Activated naive CD8-positive, alpha-beta T cell treated with anti-CD3 and anti-CD28 coated beads, Interleukin-2, amount 50 U/mL, for 24 hours (primary cell): ENCODE measurements at regions not wholly inside any gene's neighbourhood (a gene's known extent, or its start where the extent isn't known, plus 50 kb on each side); places are given as distances from the start of the nearest gene placed in this dataset.
"Not testable (repeated sequence)": the region's sequence is repeated elsewhere in the genome, so short reads cannot be mapped to it uniquely, and the experiment has no call there.

Experiments
- ATAC-seq: fragments of 150-1000 bp; cut with Tn5 transposase; one replicate; pipeline ENCODE4 v1.10.0; 2021
- DNase-seq: peaks from one replicate; pipeline ENCODE4 v3.0.0; 2021
- H3K27ac Mint-ChIP-seq: one replicate; pipeline ENCODE4 v1.8.0; 2021; ENCODE audit warnings: mild to moderate bottlenecking, mixed read lengths
- H3K27me3 Mint-ChIP-seq: one replicate; pipeline ENCODE4 v1.8.0; 2021; ENCODE audit warnings: mixed read lengths
- H3K36me3 Mint-ChIP-seq: one replicate; pipeline ENCODE4 v1.8.0; 2021; ENCODE audit warnings: low read depth, mixed read lengths
- H3K4me1 Mint-ChIP-seq: one replicate; pipeline ENCODE4 v1.8.0; 2021; ENCODE audit warnings: mixed read lengths
- H3K4me3 Mint-ChIP-seq: one replicate; pipeline ENCODE4 v1.8.0; 2021; ENCODE audit warnings: mild to moderate bottlenecking, moderate library complexity, mixed read lengths
- H3K9me3 Mint-ChIP-seq: one replicate; pipeline ENCODE4 v1.8.0; 2021; ENCODE audit warnings: mixed read lengths

GRCh38 chr2:14774436-14774968 is 142.0 kb downstream of the LRATD1 start:
- no peak for ATAC-seq
- H3K27ac Mint-ChIP-seq = no peak overlapping the region
- no peaks in the 10 kb centered on the region for H3K36me3 Mint-ChIP-seq
- H3K27me3 Mint-ChIP-seq = no peaks in the 10 kb centered on the region
- no peaks in the 10 kb centered on the region for H3K4me1 Mint-ChIP-seq
- no peak overlapping the region for H3K4me3 Mint-ChIP-seq
- no peak for DNase-seq
- no peaks in the 10 kb centered on the region for H3K9me3 Mint-ChIP-seq

GRCh38 chr2:14776216-14776615 is 143.7 kb downstream of the LRATD1 start:
- Mint-ChIP-seq H3K4me1 (no peaks in the 10 kb centered on the region), H3K27me3 (no peaks in the 10 kb centered on the region), H3K9me3 (no peaks in the 10 kb centered on the region), H3K36me3 (no peaks in the 10 kb centered on the region), H3K4me3 (no peak overlapping the region), H3K27ac (no peak overlapping the region)
- ATAC-seq = no peak
- DNase-seq = no peak

DNA sequence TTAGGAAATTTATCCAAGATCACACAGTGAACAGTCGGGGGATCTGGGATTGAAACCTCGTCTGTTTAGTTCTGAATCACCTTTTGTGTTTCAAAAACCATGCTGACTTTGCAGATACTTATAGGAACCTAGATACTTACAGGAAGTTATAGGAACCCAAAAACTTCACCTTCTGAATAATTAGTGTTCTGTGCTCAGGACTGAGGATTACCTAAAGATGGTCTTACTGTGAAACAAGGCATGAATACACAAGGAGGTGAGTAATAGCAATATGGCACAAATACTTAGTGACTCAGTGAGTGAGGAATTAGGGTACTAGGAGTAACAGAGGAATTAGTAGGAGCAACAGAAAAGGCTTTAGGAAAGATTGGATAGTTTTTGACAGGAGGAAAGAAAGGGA is 145.5 kb downstream of the LRATD1 start:
- ATAC-seq (no peak), DNase-seq (no peak)
- no peak overlapping the region for H3K4me3 Mint-ChIP-seq

DNA sequence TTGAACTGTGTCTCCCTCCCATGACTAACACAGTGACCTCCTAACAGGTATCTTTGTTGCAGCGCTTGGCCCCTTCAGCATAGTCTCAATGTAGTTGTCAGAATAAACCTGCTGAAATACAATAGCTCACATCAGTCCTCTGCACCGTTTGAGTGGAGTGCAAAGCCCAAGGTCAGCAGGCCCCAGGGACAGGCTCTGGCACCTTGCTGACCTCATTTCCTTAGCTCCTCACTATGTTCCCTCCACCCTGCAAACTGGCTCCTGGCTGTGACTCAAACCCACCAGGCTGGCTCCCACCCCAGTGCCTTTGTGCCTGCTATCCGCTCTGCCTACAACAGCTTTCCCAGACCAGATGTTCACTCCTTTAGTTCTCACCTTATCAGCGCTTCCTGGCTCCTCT is 146.7 kb downstream of the LRATD1 start:
- H3K4me3 Mint-ChIP-seq = no peak overlapping the region
- no peaks in the 10 kb centered on the region for H3K27me3 Mint-ChIP-seq
- H3K36me3 Mint-ChIP-seq = no peaks in the 10 kb centered on the region
- no peaks in the 10 kb centered on the region for H3K4me1 Mint-ChIP-seq
- H3K27ac Mint-ChIP-seq = no peak overlapping the region
- DNase-seq (no peak), ATAC-seq (no peak)
- H3K9me3 Mint-ChIP-seq = peaks cover 14% of the 10 kb centered on the region

More for the DNA sequence above, 145.5 kb downstream of the LRATD1 start:
- H3K36me3 Mint-ChIP-seq = no peaks in the 10 kb centered on the region
- no peaks in the 10 kb centered on the region for H3K4me1 Mint-ChIP-seq
- H3K9me3 Mint-ChIP-seq = peaks cover 14% of the 10 kb centered on the region
- H3K27me3 Mint-ChIP-seq = no peaks in the 10 kb centered on the region
- no peak overlapping the region for H3K27ac Mint-ChIP-seq

DNA sequence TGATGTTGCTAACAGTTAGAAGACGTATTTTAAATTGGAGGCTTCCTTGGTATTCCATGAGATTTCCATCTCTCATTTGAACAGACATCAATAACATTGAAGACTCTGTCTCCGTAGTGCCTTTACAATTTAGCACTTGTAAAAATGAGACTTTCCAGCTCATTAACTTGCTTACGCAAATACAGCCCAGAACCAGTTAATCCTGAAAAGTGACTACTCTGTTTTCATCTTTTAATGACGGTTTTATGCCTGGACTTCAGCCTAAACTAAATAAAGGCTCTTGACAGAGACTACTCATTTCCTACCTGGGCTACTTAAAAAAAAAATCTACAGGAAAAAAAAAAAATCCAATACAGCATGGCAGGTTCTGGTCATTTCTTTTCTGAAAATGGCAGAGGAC is 148.6 kb downstream of the LRATD1 start:
- Mint-ChIP-seq H3K36me3 (no peaks in the 10 kb centered on the region), H3K4me1 (no peaks in the 10 kb centered on the region), H3K4me3 (no peak overlapping the region), H3K27ac (no peak overlapping the region), H3K9me3 (peaks cover 14% of the 10 kb centered on the region), H3K27me3 (no peaks in the 10 kb centered on the region)
- DNase-seq = no peak
- ATAC-seq = no peak

DNA sequence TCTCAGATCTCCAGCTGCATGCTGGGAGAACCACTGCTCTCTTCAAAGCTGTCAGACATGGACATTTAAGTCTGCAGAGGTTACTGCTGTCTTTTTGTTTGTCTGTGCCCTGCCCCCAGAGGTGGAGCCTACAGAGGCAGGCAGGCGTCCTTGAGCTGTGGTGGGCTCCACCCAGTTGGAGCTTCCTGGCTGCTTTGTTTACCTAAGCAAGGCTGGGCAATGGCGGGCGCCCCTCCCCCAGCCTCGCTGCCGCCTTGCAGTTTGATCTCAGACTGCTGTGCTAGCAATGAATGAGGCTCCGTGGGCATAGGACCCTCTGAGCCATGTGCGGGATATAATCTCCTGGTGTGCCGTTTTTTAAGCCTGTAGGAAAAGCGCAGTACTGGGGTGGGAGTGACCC is 156.3 kb downstream of the LRATD1 start:
- not testable (repeated sequence) for H3K27me3 Mint-ChIP-seq

GRCh38 chr2:14790041-14790640 is 157.6 kb downstream of the LRATD1 start:
- Mint-ChIP-seq H3K27ac (no peak overlapping the region), H3K27me3 (no peaks in the 10 kb centered on the region), H3K9me3 (peaks cover 10% of the 10 kb centered on the region), H3K4me1 (no peaks in the 10 kb centered on the region), H3K36me3 (no peaks in the 10 kb centered on the region), H3K4me3 (no peak overlapping the region)
- DNase-seq (no peak), ATAC-seq (no peak)

More for the DNA sequence above, 156.3 kb downstream of the LRATD1 start:
- not testable (repeated sequence) for ATAC-seq, H3K36me3 Mint-ChIP-seq, H3K4me3 Mint-ChIP-seq, DNase-seq, H3K4me1 Mint-ChIP-seq, H3K27ac Mint-ChIP-seq
- peaks cover 10% of the 10 kb centered on the region for H3K9me3 Mint-ChIP-seq

DNA sequence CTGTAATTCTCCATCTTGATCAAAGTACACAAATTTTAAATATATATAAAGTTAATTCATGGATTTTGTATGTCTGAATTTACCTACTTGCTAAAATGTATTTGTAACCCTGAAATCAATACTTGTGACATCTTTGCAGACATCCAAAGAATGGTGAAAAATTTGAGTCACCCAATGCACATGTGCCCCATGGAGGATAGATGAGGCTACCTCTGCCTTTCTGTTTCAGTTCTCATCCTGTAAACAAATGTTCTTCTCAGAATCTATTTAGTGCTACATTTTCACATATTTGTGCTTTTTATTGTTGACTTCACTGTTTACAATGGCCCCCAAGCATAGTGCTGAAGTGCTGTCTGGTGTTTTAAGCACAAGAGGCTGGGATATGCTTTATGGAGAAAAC is 171.5 kb downstream of the LRATD1 start:
- H3K27ac Mint-ChIP-seq = no peak overlapping the region
- no peaks in the 10 kb centered on the region for H3K27me3 Mint-ChIP-seq
- no peak for ATAC-seq

GRCh38 chr2:14804902-14805301 is 172.4 kb downstream of the LRATD1 start:
- no peaks in the 10 kb centered on the region for H3K27me3 Mint-ChIP-seq
- no peak overlapping the region for H3K27ac Mint-ChIP-seq
- no peak for DNase-seq
- H3K4me1 Mint-ChIP-seq = no peaks in the 10 kb centered on the region
- ATAC-seq = no peak
- H3K36me3 Mint-ChIP-seq = no peaks in the 10 kb centered on the region
- H3K9me3 Mint-ChIP-seq = peaks cover 18% of the 10 kb centered on the region
- no peak overlapping the region for H3K4me3 Mint-ChIP-seq

More for the DNA sequence above, 171.5 kb downstream of the LRATD1 start:
- Mint-ChIP-seq H3K4me3 (no peak overlapping the region), H3K36me3 (no peaks in the 10 kb centered on the region), H3K9me3 (peaks cover 18% of the 10 kb centered on the region), H3K4me1 (no peaks in the 10 kb centered on the region)
- DNase-seq = no peak

DNA sequence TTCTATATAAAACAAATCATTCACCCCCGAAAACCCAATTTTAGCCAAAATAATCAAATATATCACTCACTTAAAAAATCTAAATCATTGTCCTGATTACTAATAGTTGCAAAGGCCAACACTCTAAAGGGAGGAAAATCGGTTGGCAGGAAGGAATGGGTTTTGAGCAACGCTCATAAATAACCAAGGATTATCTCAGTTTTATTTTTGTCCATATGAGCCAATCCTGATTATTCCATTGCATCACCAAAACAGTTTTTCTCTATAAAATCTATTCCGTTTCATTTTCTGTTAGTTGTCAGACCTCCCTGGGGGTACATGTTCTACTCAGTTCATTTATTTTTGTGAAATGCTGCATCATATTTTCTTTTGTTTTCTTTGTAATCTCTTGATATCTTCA is 174.1 kb downstream of the LRATD1 start:
- no peaks in the 10 kb centered on the region for H3K27me3 Mint-ChIP-seq
- no peaks in the 10 kb centered on the region for H3K36me3 Mint-ChIP-seq
- DNase-seq (no peak), ATAC-seq (no peak)
- no peak overlapping the region for H3K27ac Mint-ChIP-seq
- peaks cover 7% of the 10 kb centered on the region for H3K9me3 Mint-ChIP-seq
- H3K4me3 Mint-ChIP-seq = no peak overlapping the region
- no peaks in the 10 kb centered on the region for H3K4me1 Mint-ChIP-seq

DNA sequence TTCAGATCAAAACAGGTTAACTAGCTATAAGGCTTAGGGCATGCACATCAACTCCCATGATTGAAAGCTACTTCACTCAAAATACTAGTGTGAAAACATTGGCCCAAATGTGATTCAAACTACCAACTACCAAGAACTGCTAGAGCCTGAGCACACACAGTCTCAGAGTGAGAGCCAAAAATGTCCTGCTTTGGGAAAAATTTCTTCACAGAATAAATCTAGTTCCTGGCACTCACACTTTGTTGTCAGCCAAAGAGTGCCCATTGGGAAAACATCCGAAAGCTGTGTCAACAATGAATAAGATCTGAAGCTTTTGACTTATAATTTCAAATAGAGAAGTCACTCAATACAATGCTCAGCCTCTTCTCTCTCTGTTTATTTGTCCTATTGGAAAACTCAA is 182.7 kb downstream of the LRATD1 start:
- peaks cover 12% of the 10 kb centered on the region for H3K9me3 Mint-ChIP-seq
- no peaks in the 10 kb centered on the region for H3K36me3 Mint-ChIP-seq
- H3K4me1 Mint-ChIP-seq = no peaks in the 10 kb centered on the region
- ATAC-seq = no peak
- no peak overlapping the region for H3K4me3 Mint-ChIP-seq
- no peak for DNase-seq
- no peak overlapping the region for H3K27ac Mint-ChIP-seq
- peaks cover 2% of the 10 kb centered on the region for H3K27me3 Mint-ChIP-seq

GRCh38 chr2:14816069-14817060 is 183.8 kb downstream of the LRATD1 start:
- ATAC-seq (no peak), DNase-seq (no peak)
- H3K27me3 Mint-ChIP-seq = peaks cover 2% of the 10 kb centered on the region
- H3K4me3 Mint-ChIP-seq = no peak overlapping the region
- H3K4me1 Mint-ChIP-seq = no peaks in the 10 kb centered on the region
- H3K36me3 Mint-ChIP-seq = no peaks in the 10 kb centered on the region
- H3K27ac Mint-ChIP-seq = no peak overlapping the region
- H3K9me3 Mint-ChIP-seq = peaks cover 12% of the 10 kb centered on the region

DNA sequence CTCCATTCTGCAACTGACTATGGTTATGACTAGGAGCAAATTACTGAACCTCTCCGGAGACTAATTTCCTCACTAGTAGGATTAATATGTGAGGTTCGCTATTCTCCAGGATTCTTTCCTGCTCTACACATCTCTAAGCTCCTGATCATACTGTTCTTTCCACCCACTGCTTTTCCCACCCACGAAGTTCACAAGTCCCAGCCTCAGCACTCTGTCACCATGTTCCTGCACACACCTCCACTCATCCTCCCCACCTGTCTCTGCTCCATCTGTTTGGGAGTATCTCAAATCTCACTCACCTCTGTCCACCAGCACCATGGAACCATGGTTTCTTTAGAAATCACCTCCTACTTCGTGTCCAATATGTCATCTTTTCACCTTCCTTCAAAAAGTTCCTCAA is 185.3 kb downstream of the LRATD1 start:
- Mint-ChIP-seq H3K27me3 (peaks cover 2% of the 10 kb centered on the region), H3K36me3 (no peaks in the 10 kb centered on the region), H3K9me3 (peaks cover 7% of the 10 kb centered on the region), H3K4me1 (no peaks in the 10 kb centered on the region), H3K27ac (no peak overlapping the region), H3K4me3 (no peak overlapping the region)
- ATAC-seq (no peak), DNase-seq (no peak)

DNA sequence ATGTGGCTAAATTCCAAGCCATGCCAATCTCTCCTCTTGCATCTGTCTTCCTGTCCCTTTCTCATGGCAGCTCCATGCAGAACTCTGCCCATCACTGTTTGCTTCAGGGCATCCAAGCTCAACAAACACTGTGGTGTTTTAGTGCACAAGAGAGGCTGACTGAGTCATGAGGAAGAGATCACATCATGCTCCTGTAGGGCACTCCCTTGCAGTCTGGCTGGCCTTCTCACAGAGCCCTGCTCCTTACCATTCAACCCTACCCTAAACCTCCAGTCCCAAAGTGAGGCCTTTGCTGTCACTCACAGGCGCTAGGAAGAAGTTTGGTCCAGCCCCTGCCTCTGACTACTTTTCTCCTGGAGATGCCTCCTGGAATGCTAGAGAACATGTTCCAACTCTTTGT is 194.0 kb downstream of the LRATD1 start:
- H3K27ac Mint-ChIP-seq = no peak overlapping the region
- DNase-seq = no peak
- ATAC-seq = no peak
- no peaks in the 10 kb centered on the region for H3K4me1 Mint-ChIP-seq
- H3K9me3 Mint-ChIP-seq = no peaks in the 10 kb centered on the region
- H3K36me3 Mint-ChIP-seq = no peaks in the 10 kb centered on the region
- H3K4me3 Mint-ChIP-seq = no peak overlapping the region
- H3K27me3 Mint-ChIP-seq = no peaks in the 10 kb centered on the region
